Gastroesophageal sphincter (tissue), 4 donors: ENCODE measurements at regions not wholly inside any gene's neighbourhood (a gene's known extent, or its start where the extent isn't known, plus 50 kb on each side); places are given as distances from the start of the nearest gene placed in this dataset.

Experiments used
- ATAC-seq: fragments of 150-250 bp; one replicate; pipeline ENCODE4 v1.9.1; 2016; ENCODE audit warnings: mild to moderate bottlenecking, moderate library complexity
- H3K27ac ChIP-seq, 4 donors: fragments of 200-600 bp; sonication (generic) in 3 of 4; 1 replicate in 3 of 4; 2 replicates in 1 of 4; pipeline ENCODE4 v1.5.1; 2016 to 2019
- H3K27me3 ChIP-seq: fragments of 200-600 bp; sonication (generic); one replicate; pipeline ENCODE4 v1.5.1; 2019
- H3K36me3 ChIP-seq, 2 donors: fragments of 200-600 bp; sonication (generic); one replicate each; pipeline ENCODE4 v1.5.1; 2019; ENCODE audit warnings: control low read depth in 1 of 2
- H3K4me1 ChIP-seq, 3 donors: fragments of 200-600 bp; sonication (generic); 1 replicate in 2 of 3; 2 replicates in 1 of 3; pipeline ENCODE4 v1.5.1; 2016 to 2019; ENCODE audit warnings: control low read depth in 2 of 3
- H3K4me3 ChIP-seq, 2 donors: fragments of 200-600 bp; sonication (generic); one replicate each; pipeline ENCODE4 v1.5.1; 2019; ENCODE audit warnings: mild to moderate bottlenecking in 1 of 2, moderate library complexity in 1 of 2
- H3K9me3 ChIP-seq, 3 donors: fragments of 200-600 bp; sonication (generic); one replicate each; pipeline ENCODE4 v1.5.1; 2017 to 2019; ENCODE audit warnings: control low read depth in 2 of 3
- EP300 ChIP-seq: sonication (generic); formaldehyde crosslinking; IDR thresholded peaks from one replicate; pipeline ENCODE4 v1.6.1; 2017; ENCODE audit warnings: antibody characterized with exemption, mild to moderate bottlenecking
- POLR2A ChIP-seq, 2 donors: fragments of 450-650 bp; IDR thresholded peaks; one replicate each; pipeline ENCODE4 v1.6.1; 2017; ENCODE audit warnings: antibody characterized with exemption in 2 of 2, mild to moderate bottlenecking in 2 of 2, moderate library complexity in 1 of 2
- POLR2AphosphoS5 ChIP-seq: sonication (generic); formaldehyde crosslinking; IDR thresholded peaks from one replicate; pipeline ENCODE4 v1.6.1; 2017; ENCODE audit warnings: antibody characterized with exemption
- WGBS, 2 donors: methylation state at CpG; one replicate each; pipeline ENCODE4 v1.1.5; 2018; ENCODE audit warnings: low coverage in 1 of 2; 5-methylcytosine and 5-hydroxymethylcytosine counted together
- TF ChIP-seq, protein P1 (sequence below), 4 experiments: fragments of 200-600 bp in 2 of 4; fragments of 450-650 bp in 2 of 4; sonication (generic) in 1 of 4; IDR thresholded peaks; one replicate each; pipeline ENCODE4 v1.5.1; 2017 to 2019; ENCODE audit warnings: antibody characterized with exemption in 4 of 4, mild to moderate bottlenecking in 2 of 4, moderate library complexity in 2 of 4

DNA sequence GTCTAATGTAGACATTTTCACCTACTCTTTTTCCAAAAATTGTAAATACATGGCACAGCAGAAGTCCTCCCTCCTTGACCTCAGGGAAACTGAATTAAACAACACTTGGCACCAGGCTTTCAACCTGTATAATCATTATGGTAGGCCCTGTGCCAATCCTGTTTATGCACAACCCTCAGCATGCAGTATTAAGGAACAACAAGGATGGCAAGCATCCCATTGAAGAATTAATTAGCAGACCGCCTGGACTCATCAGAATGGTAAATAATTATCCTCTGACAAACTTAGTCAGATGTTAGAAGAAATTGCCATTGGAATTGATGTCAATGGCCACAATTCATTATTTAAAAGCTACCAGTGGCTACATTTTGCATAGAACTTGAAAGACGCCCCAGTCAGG lies 66.3 kb upstream of the GALNT5 start:
- H3K27ac ChIP-seq = no peak overlapping the region
- no peaks in the 10 kb centered on the region for H3K36me3 ChIP-seq
- H3K27me3 ChIP-seq = no peaks in the 10 kb centered on the region
- ATAC-seq = no peak
- H3K4me1 ChIP-seq = peaks cover 0 to 6% (median 0%) of the 10 kb centered on the region in 3 donors
- 94 to 100% methylated on average over 1 to 2 of the region's 2 CpGs for WGBS, 2 donors
- no peak overlapping the region for H3K4me3 ChIP-seq
- no peaks in the 10 kb centered on the region for H3K9me3 ChIP-seq
- TF ChIP-seq POLR2AphosphoS5 (no peak), EP300 (no peak), POLR2A (IDR thresholded peaks at IDR 0.05) (no peak)
- TF ChIP-seq, protein P1, sequence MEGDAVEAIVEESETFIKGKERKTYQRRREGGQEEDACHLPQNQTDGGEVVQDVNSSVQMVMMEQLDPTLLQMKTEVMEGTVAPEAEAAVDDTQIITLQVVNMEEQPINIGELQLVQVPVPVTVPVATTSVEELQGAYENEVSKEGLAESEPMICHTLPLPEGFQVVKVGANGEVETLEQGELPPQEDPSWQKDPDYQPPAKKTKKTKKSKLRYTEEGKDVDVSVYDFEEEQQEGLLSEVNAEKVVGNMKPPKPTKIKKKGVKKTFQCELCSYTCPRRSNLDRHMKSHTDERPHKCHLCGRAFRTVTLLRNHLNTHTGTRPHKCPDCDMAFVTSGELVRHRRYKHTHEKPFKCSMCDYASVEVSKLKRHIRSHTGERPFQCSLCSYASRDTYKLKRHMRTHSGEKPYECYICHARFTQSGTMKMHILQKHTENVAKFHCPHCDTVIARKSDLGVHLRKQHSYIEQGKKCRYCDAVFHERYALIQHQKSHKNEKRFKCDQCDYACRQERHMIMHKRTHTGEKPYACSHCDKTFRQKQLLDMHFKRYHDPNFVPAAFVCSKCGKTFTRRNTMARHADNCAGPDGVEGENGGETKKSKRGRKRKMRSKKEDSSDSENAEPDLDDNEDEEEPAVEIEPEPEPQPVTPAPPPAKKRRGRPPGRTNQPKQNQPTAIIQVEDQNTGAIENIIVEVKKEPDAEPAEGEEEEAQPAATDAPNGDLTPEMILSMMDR (IDR thresholded peaks at IDR 0.05) = no peak

DNA sequence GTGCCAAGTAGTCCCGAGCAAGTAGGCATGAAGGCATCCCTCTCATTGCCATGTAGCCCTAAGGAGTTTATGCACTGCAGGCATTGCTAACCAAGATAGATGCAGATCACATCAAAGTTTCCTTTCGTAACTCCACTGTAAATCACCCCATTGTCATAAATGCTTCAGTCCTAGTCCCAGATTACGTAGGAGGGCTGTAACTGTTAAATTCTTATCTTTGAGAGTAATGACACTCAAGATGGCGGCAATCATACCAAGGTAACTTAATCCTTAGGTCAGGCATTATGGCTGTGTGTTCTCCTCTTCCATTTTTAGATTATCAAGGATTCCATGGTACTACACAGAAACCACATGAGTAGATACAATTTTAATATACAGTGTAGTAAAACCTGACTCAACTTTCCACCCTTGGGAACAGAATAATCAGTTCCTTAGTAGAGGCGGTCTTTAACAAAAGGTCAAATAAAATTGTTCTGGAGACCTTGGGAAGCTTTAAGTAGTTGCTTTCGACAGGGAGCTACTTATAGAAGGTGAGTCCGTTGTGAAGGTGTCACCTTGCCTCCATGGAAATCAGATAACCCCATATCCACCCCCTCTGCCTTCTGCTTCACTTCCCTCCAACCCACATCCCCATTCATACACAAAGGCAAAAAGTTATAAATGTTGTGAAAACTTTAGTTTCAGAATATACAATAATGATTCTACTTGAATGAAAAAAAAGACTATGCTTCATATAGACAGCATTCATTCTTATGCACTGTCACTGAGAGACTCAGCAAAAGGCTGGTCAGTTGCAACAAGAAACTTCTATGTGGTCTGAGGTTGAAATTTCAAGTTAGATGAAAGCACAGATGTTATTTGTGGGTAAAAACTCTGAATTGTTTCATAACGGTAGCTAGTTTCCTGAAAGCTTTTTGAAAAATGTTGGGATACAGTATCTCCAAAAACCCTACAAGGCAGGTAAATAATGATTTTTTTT lies 64.8 kb upstream of the GALNT5 start:
- TF ChIP-seq, protein P1 (IDR thresholded peaks at IDR 0.05) = no peak
- TF ChIP-seq POLR2AphosphoS5 (no peak), EP300 (no peak), POLR2A (IDR thresholded peaks at IDR 0.05) (no peak)
- no peaks in the 10 kb centered on the region for H3K27me3 ChIP-seq
- 90 to 93% methylated on average over 6 to 8 of the region's 8 CpGs for WGBS, 2 donors
- no peaks in the 10 kb centered on the region for H3K9me3 ChIP-seq
- H3K4me1 ChIP-seq = peaks cover 0 to 6% (median 0%) of the 10 kb centered on the region in 3 donors
- no peaks in the 10 kb centered on the region for H3K36me3 ChIP-seq
- ATAC-seq = no peak
- no peak overlapping the region for H3K4me3 ChIP-seq
- no peak overlapping the region for H3K27ac ChIP-seq

DNA sequence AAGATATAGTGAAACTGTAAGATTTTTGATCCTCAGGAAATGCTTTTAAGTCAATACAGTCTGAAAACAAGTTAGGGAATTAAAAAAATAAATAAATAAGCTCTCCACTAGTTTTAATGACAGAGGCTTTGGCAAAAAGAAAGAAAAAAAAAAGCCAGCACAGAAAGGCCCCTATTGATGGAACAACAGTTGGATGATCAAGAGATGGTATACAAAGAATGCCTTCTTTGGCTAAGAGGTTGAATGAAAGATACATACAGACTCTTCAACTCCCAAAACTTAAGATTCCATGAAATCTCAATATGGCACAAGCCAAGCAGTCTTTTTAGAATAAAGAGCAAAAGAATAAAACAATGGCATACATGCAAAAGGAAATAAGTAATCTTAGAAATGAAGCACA lies 64.0 kb upstream of the GALNT5 start:
- Histone ChIP-seq H3K9me3 (no peaks in the 10 kb centered on the region), H3K27me3 (no peaks in the 10 kb centered on the region), H3K4me1 (peaks cover 0 to 6% (median 0%) of the 10 kb centered on the region in 3 donors), H3K36me3 (no peaks in the 10 kb centered on the region), H3K4me3 (no peak overlapping the region), H3K27ac (no peak overlapping the region)
- ATAC-seq = no peak
- no peak for TF ChIP-seq POLR2AphosphoS5
- TF ChIP-seq, protein P1 (IDR thresholded peaks at IDR 0.05) = no peak
- TF ChIP-seq POLR2A (IDR thresholded peaks at IDR 0.05) = no peak
- TF ChIP-seq EP300 = no peak

DNA sequence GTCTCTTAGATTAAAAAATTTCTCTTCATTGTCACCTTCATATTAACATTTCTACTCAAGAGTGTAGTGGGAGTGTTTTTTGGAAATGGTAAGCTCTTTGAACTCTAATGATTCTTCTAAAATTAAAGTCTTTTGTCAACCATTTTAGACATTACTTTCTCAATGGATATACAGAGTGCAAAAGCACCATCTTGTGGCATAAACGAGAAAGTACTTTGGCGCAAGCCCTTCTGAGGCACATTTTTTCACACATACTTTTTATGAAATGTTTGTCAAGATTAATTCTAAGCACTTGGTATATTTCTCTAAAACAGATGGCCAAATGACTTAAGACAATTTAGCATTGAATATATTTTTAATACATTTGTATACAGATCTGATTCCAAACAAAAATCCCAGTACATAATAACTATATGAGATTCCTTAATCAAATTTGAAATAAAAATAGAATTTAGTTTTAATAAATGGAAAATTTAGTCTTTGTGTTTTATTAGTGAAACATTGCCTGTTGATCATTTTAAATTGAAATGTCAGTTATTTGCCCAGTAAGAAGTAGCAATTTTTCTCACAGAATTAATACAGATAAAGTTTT lies 63.3 kb upstream of the GALNT5 start:
- Histone ChIP-seq H3K9me3 (no peaks in the 10 kb centered on the region), H3K4me1 (peaks cover 0 to 6% (median 0%) of the 10 kb centered on the region in 3 donors), H3K27ac (no peak overlapping the region), H3K27me3 (no peaks in the 10 kb centered on the region), H3K36me3 (no peaks in the 10 kb centered on the region), H3K4me3 (no peak overlapping the region)
- TF ChIP-seq POLR2A (IDR thresholded peaks at IDR 0.05) (no peak), POLR2AphosphoS5 (peak; percentile 7), EP300 (no peak)
- TF ChIP-seq, protein P1 (IDR thresholded peaks at IDR 0.05) = peak; percentile 41 to 80 (median 74)
- no peak for ATAC-seq
- WGBS, 2 donors = 0 to 4% methylated on average over 2 of the region's 2 CpGs
